Suprapubic skin (tissue), 4 donors: ENCODE measurements at regions not wholly inside any gene's neighbourhood (a gene's known extent, or its start where the extent isn't known, plus 50 kb on each side); places are given as distances from the start of the nearest gene placed in this dataset.

Experiments
- DNase-seq, 2 donors: peaks; one replicate each; pipeline ENCODE4 v3.0.0-alpha.2; 2019; ENCODE audit warnings: low spot score in 2 of 2
- H3K27ac ChIP-seq: fragments of 200-600 bp; sonication (generic); one replicate; pipeline ENCODE4 v1.5.1; 2019
- H3K27me3 ChIP-seq: fragments of 200-600 bp; sonication (generic); one replicate; pipeline ENCODE4 v1.5.1; 2019
- H3K36me3 ChIP-seq: fragments of 200-600 bp; sonication (generic); one replicate; pipeline ENCODE4 v1.5.1; 2019
- H3K4me1 ChIP-seq: fragments of 200-600 bp; sonication (generic); one replicate; pipeline ENCODE4 v1.5.1; 2019
- H3K4me3 ChIP-seq: fragments of 200-600 bp; sonication (generic); one replicate; pipeline ENCODE4 v1.5.1; 2019; ENCODE audit warnings: mild to moderate bottlenecking
- H3K9me3 ChIP-seq: fragments of 200-600 bp; sonication (generic); one replicate; pipeline ENCODE4 v1.5.1; 2019
- EP300 ChIP-seq: sonication (generic); formaldehyde crosslinking; IDR thresholded peaks from one replicate; pipeline ENCODE4 v1.6.1; 2017; ENCODE audit warnings: antibody characterized with exemption
- POLR2A ChIP-seq, 2 donors: fragments of 450-650 bp; IDR thresholded peaks; one replicate each; pipeline ENCODE4 v1.6.1; 2017; ENCODE audit warnings: antibody characterized with exemption in 2 of 2, mild to moderate bottlenecking in 2 of 2, moderate library complexity in 2 of 2
- POLR2AphosphoS5 ChIP-seq, 3 donors: sonication (generic); formaldehyde crosslinking; IDR thresholded peaks; one replicate each; pipeline ENCODE4 v1.6.1; 2017; ENCODE audit warnings: antibody characterized with exemption in 3 of 3
- WGBS: methylation state at CpG from one replicate; pipeline ENCODE4 v1.1.5; 2018; 5-methylcytosine and 5-hydroxymethylcytosine counted together
- TF ChIP-seq, protein P1 (sequence below), 2 donors: fragments of 200-600 bp in 1 of 2; fragments of 450-650 bp in 1 of 2; sonication (generic) in 1 of 2; IDR thresholded peaks; one replicate each; pipeline ENCODE4 v1.5.1; 2016 to 2019; ENCODE audit warnings: antibody characterized with exemption in 2 of 2, mild to moderate bottlenecking in 1 of 2, moderate library complexity in 1 of 2

DNA sequence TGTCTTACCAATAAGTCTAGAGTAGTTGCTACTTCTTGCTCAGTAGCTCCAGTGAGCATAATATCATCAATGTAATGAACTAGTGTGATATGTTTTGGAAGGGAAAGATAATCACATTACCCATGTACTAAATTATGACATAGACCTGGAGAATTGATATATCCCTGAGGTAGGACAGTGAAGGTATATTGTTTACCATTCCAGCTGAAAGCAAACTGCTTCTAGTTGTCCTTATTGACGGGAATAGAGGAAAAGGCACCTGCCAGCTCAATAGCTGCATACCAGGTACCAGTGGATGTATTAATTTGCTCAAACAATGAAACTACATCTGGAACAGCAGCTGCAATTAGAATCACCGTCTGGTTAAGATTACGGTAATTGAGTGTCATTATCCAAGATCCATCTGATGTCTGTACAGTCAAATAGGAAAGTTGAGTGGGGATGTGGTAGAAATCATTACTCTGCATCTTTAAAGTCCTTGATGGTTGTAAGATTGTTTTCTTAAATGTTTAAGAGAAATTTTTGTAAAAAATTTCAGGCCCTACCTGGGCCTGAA is 100.0 kb upstream of the ARHGAP5 start:
- no peak overlapping the region for H3K27ac ChIP-seq
- H3K36me3 ChIP-seq = no peaks in the 10 kb centered on the region
- 89% methylated on average over 3 of the region's 3 CpGs for WGBS
- TF ChIP-seq, protein P1, sequence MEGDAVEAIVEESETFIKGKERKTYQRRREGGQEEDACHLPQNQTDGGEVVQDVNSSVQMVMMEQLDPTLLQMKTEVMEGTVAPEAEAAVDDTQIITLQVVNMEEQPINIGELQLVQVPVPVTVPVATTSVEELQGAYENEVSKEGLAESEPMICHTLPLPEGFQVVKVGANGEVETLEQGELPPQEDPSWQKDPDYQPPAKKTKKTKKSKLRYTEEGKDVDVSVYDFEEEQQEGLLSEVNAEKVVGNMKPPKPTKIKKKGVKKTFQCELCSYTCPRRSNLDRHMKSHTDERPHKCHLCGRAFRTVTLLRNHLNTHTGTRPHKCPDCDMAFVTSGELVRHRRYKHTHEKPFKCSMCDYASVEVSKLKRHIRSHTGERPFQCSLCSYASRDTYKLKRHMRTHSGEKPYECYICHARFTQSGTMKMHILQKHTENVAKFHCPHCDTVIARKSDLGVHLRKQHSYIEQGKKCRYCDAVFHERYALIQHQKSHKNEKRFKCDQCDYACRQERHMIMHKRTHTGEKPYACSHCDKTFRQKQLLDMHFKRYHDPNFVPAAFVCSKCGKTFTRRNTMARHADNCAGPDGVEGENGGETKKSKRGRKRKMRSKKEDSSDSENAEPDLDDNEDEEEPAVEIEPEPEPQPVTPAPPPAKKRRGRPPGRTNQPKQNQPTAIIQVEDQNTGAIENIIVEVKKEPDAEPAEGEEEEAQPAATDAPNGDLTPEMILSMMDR (IDR thresholded peaks at IDR 0.05) = no peak
- TF ChIP-seq POLR2AphosphoS5 (IDR thresholded peaks at IDR 0.05) = no peak
- TF ChIP-seq POLR2A (IDR thresholded peaks at IDR 0.05) = no peak
- TF ChIP-seq EP300 = no peak
- H3K27me3 ChIP-seq = no peaks in the 10 kb centered on the region
- H3K9me3 ChIP-seq = no peaks in the 10 kb centered on the region
- DNase-seq = no peak
- no peak overlapping the region for H3K4me3 ChIP-seq
- no peaks in the 10 kb centered on the region for H3K4me1 ChIP-seq

DNA sequence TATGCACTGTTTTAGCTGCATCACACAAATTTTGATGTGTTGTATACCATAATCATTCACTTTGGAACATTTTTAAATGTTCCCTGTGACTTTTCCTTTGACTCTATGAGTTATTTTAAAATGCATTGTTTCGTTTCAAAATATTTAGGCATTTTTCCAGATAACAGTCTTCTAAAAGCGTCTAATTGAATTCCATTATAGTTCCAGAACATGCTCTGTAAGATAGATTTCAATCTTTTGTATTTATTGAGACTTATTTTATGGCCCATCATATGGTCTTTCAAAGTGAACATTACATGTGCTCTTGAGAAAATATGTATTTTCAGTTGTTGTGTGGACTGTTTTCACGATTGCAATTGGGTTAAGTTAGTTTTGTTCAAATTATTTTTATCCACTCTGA is 98.7 kb upstream of the ARHGAP5 start:
- Histone ChIP-seq H3K4me3 (no peak overlapping the region), H3K27me3 (no peaks in the 10 kb centered on the region), H3K27ac (no peak overlapping the region), H3K4me1 (no peaks in the 10 kb centered on the region), H3K36me3 (no peaks in the 10 kb centered on the region), H3K9me3 (peaks cover 6% of the 10 kb centered on the region)
- DNase-seq = no peak
- TF ChIP-seq POLR2A (IDR thresholded peaks at IDR 0.05) = no peak
- no peak for TF ChIP-seq EP300
- TF ChIP-seq POLR2AphosphoS5 (IDR thresholded peaks at IDR 0.05) = no peak
- TF ChIP-seq, protein P1 (IDR thresholded peaks at IDR 0.05) = no peak
- 63% methylated on average over 3 of the region's 3 CpGs for WGBS

DNA sequence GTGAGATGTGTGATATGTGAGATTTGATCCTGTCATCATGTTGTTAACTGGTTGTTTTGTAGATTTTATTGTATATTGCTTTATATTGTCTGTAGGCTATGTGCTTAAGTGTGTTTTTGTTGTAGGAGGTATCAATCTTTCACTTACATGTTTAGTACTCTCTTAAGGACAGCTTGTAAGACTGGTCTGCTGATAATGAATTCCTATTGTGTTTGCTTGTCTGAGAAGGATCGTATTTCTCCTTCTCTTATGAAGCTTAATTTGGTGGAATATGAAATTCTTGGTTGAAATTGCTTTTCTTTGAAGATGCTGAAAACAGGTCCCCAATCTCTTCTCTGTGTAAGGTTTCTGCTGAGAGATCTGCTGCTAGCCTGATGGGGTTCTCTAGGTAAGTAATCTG is 94.5 kb upstream of the ARHGAP5 start:
- TF ChIP-seq, protein P1 (IDR thresholded peaks at IDR 0.05) = no peak
- no peak for TF ChIP-seq EP300
- no peak for TF ChIP-seq POLR2A (IDR thresholded peaks at IDR 0.05)
- TF ChIP-seq POLR2AphosphoS5 (IDR thresholded peaks at IDR 0.05) = no peak
- Histone ChIP-seq H3K4me3 (no peak overlapping the region), H3K9me3 (peaks cover 6% of the 10 kb centered on the region), H3K27ac (no peak overlapping the region), H3K4me1 (no peaks in the 10 kb centered on the region), H3K27me3 (no peaks in the 10 kb centered on the region), H3K36me3 (no peaks in the 10 kb centered on the region)
- 100% methylated on average over 1 of the region's 1 CpG for WGBS
- DNase-seq = no peak

DNA sequence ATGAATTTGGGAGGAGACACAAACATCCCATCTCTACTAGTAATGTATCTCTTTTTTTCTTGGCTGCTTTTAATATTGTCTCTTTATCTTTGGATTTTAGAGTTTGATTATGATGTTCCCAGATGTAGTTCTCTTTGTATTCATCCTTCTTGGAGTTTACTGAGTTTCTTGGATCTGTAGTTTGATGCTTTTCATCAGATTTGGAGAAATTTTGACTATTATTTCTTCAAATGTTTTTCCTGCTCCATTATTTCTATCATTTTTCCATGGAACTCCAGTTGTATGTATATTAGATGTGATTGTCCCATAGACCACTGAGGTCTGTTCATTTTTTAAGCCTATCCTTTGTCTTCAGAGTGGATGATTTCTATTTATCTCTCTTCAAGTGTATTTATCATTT is 90.7 kb upstream of the ARHGAP5 start:
- Histone ChIP-seq H3K4me3 (no peak overlapping the region), H3K4me1 (peaks cover 8% of the 10 kb centered on the region), H3K27me3 (no peaks in the 10 kb centered on the region), H3K36me3 (no peaks in the 10 kb centered on the region), H3K27ac (no peak overlapping the region), H3K9me3 (peaks cover 6% of the 10 kb centered on the region)
- TF ChIP-seq, protein P1 (IDR thresholded peaks at IDR 0.05) = no peak
- no peak for TF ChIP-seq POLR2A (IDR thresholded peaks at IDR 0.05)
- no peak for TF ChIP-seq POLR2AphosphoS5 (IDR thresholded peaks at IDR 0.05)
- TF ChIP-seq EP300 = no peak
- DNase-seq = no peak

DNA sequence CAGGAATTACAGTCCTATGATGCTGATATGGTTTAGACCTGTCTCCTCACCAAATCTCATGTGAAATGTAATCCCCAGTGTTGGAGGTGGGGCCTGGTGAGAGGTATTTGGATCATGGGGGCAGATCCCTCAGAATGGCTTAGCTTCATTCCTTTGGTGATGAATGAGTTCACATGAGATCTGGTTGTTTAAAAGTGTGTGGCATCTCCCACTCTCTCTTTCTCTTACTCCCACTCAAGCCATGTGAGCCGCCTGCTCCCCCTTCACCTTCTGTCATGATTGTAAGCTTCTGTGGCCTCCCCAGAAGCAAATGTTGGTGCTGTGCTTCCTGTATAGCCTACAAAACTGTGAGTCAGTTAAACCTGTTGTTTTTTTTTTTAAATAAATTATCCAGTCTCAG is 89.4 kb upstream of the ARHGAP5 start:
- Histone ChIP-seq H3K4me3 (no peak overlapping the region), H3K4me1 (peaks cover 11% of the 10 kb centered on the region), H3K9me3 (peaks cover 5% of the 10 kb centered on the region), H3K27me3 (no peaks in the 10 kb centered on the region), H3K27ac (no peak overlapping the region), H3K36me3 (no peaks in the 10 kb centered on the region)
- TF ChIP-seq POLR2A (IDR thresholded peaks at IDR 0.05) = no peak
- DNase-seq = no peak
- 94% methylated on average over 1 of the region's 1 CpG for WGBS

DNA sequence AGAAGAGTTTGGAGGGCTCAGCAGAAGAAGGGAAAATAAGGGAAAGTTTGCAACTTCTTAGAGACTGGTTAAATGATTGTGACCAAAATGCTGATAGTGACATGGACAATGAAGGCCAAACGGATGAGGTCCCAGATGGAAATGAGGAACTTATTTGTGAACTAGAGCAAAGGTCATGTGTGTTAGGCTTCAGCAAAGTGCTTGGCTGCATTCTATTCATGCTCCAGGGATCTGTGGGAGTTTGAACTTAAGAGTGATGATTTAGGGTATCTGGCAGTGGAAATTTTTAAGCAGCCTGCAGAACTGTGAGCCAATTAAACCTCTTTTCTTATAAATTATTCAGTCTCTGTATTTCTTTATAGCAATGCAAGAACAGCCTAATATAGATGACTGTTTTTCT is 88.9 kb upstream of the ARHGAP5 start:
- DNase-seq = no peak
- Histone ChIP-seq H3K4me3 (no peak overlapping the region), H3K4me1 (peaks cover 11% of the 10 kb centered on the region), H3K36me3 (no peaks in the 10 kb centered on the region), H3K27me3 (no peaks in the 10 kb centered on the region), H3K27ac (no peak overlapping the region), H3K9me3 (no peaks in the 10 kb centered on the region)
- 75% methylated on average over 1 of the region's 1 CpG for WGBS
- TF ChIP-seq POLR2A (IDR thresholded peaks at IDR 0.05) (no peak), POLR2AphosphoS5 (IDR thresholded peaks at IDR 0.05) (no peak), EP300 (no peak)
- TF ChIP-seq, protein P1 (IDR thresholded peaks at IDR 0.05) = no peak
